GM20000 (cell line): ENCODE measurements at regions not wholly inside any gene's neighbourhood (a gene's known extent, or its start where the extent isn't known, plus 50 kb on each side); places are given as distances from the start of the nearest gene placed in this dataset.
"Not testable (repeated sequence)": the region's sequence is repeated elsewhere in the genome, so short reads cannot be mapped to it uniquely, and the experiment has no call there.

Experiments
- DNase-seq: peaks from one replicate; pipeline ENCODE4 v3.0.0; 2012; ENCODE audit warnings: low spot score
- CTCF ChIP-seq: IDR thresholded peaks from 2 replicates; pipeline ENCODE4 v1.5.1; 2012; ENCODE audit warnings: mild to moderate bottlenecking, control low read depth; ENCODE audit errors: extremely low read depth, missing control alignments

- TF ChIP-seq CTCF: no peak
- no peak for DNase-seq
Observed at GRCh38 chr2:224101820-224102630, 62.9 kb upstream of the SERPINE2 start.

- no peak for TF ChIP-seq CTCF
- no peak for DNase-seq
Observed at GRCh38 chr2:224099861-224100643, 61.0 kb upstream of the SERPINE2 start.

GRCh38 chr2:224098481-224099230 lies 59.6 kb upstream of the SERPINE2 start:
- no peak for DNase-seq

GRCh38 chr2:224094413-224094812 lies 55.3 kb upstream of the SERPINE2 start:
- DNase-seq: no peak
- TF ChIP-seq CTCF: no peak

More at GRCh38 chr2:224098481-224099230, 59.6 kb upstream of the SERPINE2 start:
- no peak for TF ChIP-seq CTCF

DNA sequence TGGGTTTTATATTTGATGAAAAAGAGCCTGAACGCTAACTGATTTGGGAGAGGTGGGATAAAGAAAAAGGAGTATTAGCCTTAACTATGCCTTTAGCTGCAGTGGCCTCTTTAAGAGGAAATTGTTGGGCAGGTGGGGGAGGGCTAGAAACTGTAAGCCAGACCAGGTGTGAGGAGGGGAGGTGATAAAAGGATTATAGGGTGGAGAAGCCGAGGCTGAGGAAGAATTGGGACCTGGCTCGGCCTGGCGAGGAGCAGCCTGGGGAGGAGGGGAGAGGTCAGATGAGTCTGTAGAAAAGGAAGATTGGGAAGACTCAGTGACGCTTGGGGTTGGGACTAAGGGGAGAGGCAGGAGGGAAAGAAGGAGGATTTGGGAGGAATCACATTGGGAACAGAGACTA lies 52.6 kb upstream of the SERPINE2 start:
- not testable (repeated sequence) for DNase-seq

- DNase-seq: not testable (repeated sequence)
Observed at GRCh38 chr2:224089606-224090005, 50.5 kb upstream of the SERPINE2 start.
